ENCODE measurements at regions not wholly inside any gene's neighbourhood (a gene's known extent, or its start where the extent isn't known, plus 50 kb on each side); places are given as distances from the start of the nearest gene placed in this dataset.

GRCh38 chr5:125023673-125024072 is 277.2 kb upstream of the ZNF608 start:
- Histone ChIP-seq H3K4me1 (replicated peaks in 1 of 2) (no peaks in the 10 kb centered on the region), H3K4me3 (no peak overlapping the region), H3K9me3 (replicated peaks in 1 of 3) (no peaks in the 10 kb centered on the region), H3K27ac (no peak overlapping the region), H3K36me3 (replicated peaks in 1 of 2) (no peaks in the 10 kb centered on the region), H3K27me3 (no peaks in the 10 kb centered on the region)
- TF ChIP-seq POLR2A (IDR thresholded peaks at IDR 0.05), result no peak
- TF ChIP-seq, protein P1, sequence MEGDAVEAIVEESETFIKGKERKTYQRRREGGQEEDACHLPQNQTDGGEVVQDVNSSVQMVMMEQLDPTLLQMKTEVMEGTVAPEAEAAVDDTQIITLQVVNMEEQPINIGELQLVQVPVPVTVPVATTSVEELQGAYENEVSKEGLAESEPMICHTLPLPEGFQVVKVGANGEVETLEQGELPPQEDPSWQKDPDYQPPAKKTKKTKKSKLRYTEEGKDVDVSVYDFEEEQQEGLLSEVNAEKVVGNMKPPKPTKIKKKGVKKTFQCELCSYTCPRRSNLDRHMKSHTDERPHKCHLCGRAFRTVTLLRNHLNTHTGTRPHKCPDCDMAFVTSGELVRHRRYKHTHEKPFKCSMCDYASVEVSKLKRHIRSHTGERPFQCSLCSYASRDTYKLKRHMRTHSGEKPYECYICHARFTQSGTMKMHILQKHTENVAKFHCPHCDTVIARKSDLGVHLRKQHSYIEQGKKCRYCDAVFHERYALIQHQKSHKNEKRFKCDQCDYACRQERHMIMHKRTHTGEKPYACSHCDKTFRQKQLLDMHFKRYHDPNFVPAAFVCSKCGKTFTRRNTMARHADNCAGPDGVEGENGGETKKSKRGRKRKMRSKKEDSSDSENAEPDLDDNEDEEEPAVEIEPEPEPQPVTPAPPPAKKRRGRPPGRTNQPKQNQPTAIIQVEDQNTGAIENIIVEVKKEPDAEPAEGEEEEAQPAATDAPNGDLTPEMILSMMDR (IDR thresholded peaks at IDR 0.05), result no peak
- 80 to 91% (median 86%) methylated on average over 6 of the region's 6 CpGs for WGBS, 4 donors
- DNase-seq, result no peak
- intact Hi-C loops (cut with DNase I), result no loop called here

DNA sequence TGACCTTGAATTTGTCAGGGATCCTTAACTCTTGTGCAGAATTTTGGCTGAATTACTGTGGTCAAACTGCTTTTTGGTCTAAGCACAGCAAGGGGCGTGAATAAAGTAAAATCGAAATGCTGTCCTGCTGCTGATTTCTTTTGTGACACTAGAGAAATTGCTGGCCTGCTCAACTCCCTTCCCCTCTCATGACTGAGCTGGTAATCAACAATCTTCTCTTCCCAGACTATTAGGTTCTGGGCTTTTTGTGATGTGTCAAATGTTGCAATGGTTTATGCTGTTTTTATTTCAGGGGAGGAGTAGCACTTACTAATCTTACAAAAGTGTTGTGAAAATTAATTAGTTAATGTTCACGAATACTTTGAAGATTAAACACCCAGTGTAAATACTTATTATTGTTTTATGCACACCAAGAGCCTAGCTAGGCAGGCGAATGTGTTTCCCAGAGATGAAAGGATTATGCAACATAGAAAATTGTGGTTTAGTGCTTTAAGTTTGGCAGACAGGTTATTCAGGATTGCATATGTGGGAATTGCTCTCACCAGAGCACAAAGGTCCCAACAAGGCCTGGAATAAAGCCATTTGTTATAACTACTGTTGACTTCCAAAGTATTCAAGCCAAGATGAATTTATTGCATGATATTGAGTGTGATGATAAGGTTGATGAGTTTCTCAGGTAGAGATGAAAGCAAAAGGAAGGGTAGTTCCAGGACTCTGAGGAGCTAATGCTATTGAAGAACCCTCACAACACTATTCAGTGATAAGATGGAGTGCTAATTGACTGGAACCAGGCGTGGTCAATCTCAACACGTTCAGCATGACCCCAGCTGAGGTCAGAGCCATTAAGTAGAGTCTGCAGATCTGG is 280.7 kb upstream of the ZNF608 start:
- DNase-seq, result no peak
- Histone ChIP-seq H3K27ac (no peak overlapping the region), H3K9me3 (replicated peaks in 1 of 3) (no peaks in the 10 kb centered on the region), H3K4me3 (no peak overlapping the region), H3K36me3 (replicated peaks in 1 of 2) (no peaks in the 10 kb centered on the region), H3K4me1 (replicated peaks in 1 of 2) (no peaks in the 10 kb centered on the region), H3K27me3 (no peaks in the 10 kb centered on the region)
- intact Hi-C loops (cut with DNase I), result no loop called here
- no peak for TF ChIP-seq POLR2A (IDR thresholded peaks at IDR 0.05)
- TF ChIP-seq, protein P1 (IDR thresholded peaks at IDR 0.05), result no peak
- WGBS, 4 donors, result 77 to 85% (median 83%) methylated on average over 6 of the region's 6 CpGs

GRCh38 chr5:125032286-125032685 is 285.8 kb upstream of the ZNF608 start:
- H3K27ac ChIP-seq, result no peak overlapping the region
- TF ChIP-seq POLR2A (IDR thresholded peaks at IDR 0.05), result no peak
- TF ChIP-seq, protein P1 (IDR thresholded peaks at IDR 0.05), result no peak
- no peaks in the 10 kb centered on the region for H3K27me3 ChIP-seq
- H3K4me1 ChIP-seq (replicated peaks in 1 of 2), result no peaks in the 10 kb centered on the region
- intact Hi-C loops (cut with DNase I), result no loop called here
- no peaks in the 10 kb centered on the region for H3K9me3 ChIP-seq (replicated peaks in 1 of 3)
- H3K4me3 ChIP-seq, result no peak overlapping the region
- WGBS, 4 donors, result 87 to 94% (median 90%) methylated on average over 3 of the region's 3 CpGs
- H3K36me3 ChIP-seq (replicated peaks in 1 of 2), result no peaks in the 10 kb centered on the region
- DNase-seq, result no peak

DNA sequence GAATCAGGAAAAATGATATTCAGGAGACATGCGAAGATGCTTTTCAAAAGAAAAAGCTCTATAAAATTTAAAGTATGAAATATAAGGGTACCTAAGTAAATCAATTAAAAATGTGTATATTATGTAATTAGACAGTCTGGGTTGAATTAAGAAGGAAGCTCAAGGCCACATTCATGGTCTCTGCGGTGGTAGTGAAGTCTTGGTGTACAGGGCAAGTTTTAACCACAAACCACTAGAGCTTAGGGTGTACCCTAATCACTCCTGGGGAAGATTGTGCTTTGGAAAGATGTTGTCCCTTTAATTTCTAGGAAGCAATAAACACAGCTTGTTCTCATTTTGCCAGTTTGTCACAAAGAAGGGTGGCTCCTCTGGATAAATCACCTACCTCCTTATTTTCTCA is 287.2 kb upstream of the ZNF608 start:
- TF ChIP-seq, protein P1 (IDR thresholded peaks at IDR 0.05), result no peak
- no peak for TF ChIP-seq POLR2A (IDR thresholded peaks at IDR 0.05)
- no peak for DNase-seq
- WGBS, 4 donors, result 76 to 87% (median 83%) methylated on average over 2 of the region's 2 CpGs
- Histone ChIP-seq H3K4me1 (replicated peaks in 1 of 2) (no peaks in the 10 kb centered on the region), H3K27ac (no peak overlapping the region), H3K9me3 (replicated peaks in 1 of 3) (no peaks in the 10 kb centered on the region), H3K36me3 (replicated peaks in 1 of 2) (no peaks in the 10 kb centered on the region), H3K27me3 (no peaks in the 10 kb centered on the region), H3K4me3 (no peak overlapping the region)
- intact Hi-C loops (cut with DNase I), result no loop called here
